K562 (cell line): ENCODE measurements at regions not wholly inside any gene's neighbourhood (a gene's known extent, or its start where the extent isn't known, plus 50 kb on each side); places are given as distances from the start of the nearest gene placed in this dataset.

Experiments
- EZH2 ChIP-seq: IDR thresholded peaks from 2 replicates; pipeline ENCODE4 v1.6.1; 2012; ENCODE audit warnings: low read depth, mild to moderate bottlenecking, inconsistent platforms, low read length, borderline replicate concordance
- POLR2A ChIP-seq: fragments of 450-650 bp; conservative IDR thresholded peaks from 2 replicates; pipeline ENCODE4 v1.6.1; 2016

- no peak for TF ChIP-seq EZH2
- TF ChIP-seq POLR2A: no peak
These were observed 121.7 kb upstream of the GADL1 start for GRCh38 chr3:31016196-31016595.
